Type B pancreatic cell (in vitro differentiated cells): ENCODE measurements at regions not wholly inside any gene's neighbourhood (a gene's known extent, or its start where the extent isn't known, plus 50 kb on each side); places are given as distances from the start of the nearest gene placed in this dataset.

ENCODE experiments used
- DNase-seq: peaks from one replicate; pipeline ENCODE4 v3.0.0; 2021; ENCODE audit warnings: mixed read lengths; ENCODE audit not compliant: unreplicated experiment; ENCODE audit errors: extremely low spot score
- H3K27ac Mint-ChIP-seq: 2 replicates; pipeline ENCODE4 v1.8.0; 2021; ENCODE audit warnings: mild to moderate bottlenecking, mixed read lengths
- H3K27me3 Mint-ChIP-seq: 2 replicates; pipeline ENCODE4 v1.8.0; 2021; ENCODE audit warnings: mixed read lengths
- H3K36me3 Mint-ChIP-seq: 2 replicates; pipeline ENCODE4 v1.8.0; 2021; ENCODE audit warnings: mixed read lengths
- H3K4me1 Mint-ChIP-seq: one replicate; pipeline ENCODE4 v1.8.0; 2021; ENCODE audit warnings: mixed read lengths; ENCODE audit not compliant: unreplicated experiment
- H3K4me3 Mint-ChIP-seq: 2 replicates; pipeline ENCODE4 v1.8.0; 2021; ENCODE audit warnings: mild to moderate bottlenecking, mixed read lengths
- H3K9me3 Mint-ChIP-seq: 2 replicates; pipeline ENCODE4 v1.8.0; 2021; ENCODE audit warnings: mixed read lengths
- TF ChIP-seq, protein P1 (sequence below): fragments of 200-600 bp; sonication (generic); conservative IDR thresholded peaks from 2 replicates; pipeline ENCODE4 v1.5.0; 2021; ENCODE audit warnings: antibody characterized with exemption, mild to moderate bottlenecking

DNA sequence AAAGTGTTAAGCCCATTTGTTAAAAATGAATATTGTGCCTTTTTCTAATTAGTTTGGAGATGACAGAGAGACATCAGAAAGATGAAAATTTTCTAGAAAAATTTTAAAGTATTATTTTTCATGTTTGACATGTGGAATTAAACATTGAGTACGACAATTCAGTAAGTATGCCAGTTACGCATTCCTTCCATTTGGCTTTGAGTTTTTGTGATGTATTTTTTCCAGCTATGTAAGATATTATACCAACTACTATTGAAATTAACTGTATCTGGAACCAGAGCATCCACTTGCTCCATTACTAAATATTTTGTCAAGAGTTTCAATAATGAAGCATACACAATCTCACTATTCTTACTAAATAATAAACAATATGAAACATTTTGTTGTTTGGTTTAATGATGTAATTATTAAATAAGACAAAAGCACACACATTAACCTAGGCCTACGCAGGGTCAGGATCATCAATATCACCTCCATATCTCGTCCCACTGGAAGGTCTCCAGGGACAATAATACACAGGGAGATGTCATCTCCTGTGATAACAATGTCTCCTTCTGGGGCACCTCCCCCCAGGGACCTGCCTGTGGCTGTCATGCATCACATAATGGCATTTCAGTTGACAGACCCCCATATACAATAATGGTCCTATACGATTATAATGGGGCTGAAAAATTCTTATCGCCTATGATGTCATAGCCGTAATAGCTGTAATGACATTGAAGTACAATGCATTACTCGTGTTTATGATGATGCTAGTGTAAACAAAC is 274.1 kb downstream of the REEP3 start:
- Mint-ChIP-seq H3K27me3 (no peaks in the 10 kb centered on the region), H3K36me3 (no peaks in the 10 kb centered on the region), H3K4me3 (no peak overlapping the region), H3K27ac (no peak overlapping the region), H3K9me3 (no peaks in the 10 kb centered on the region), H3K4me1 (peaks cover 11% of the 10 kb centered on the region)
- TF ChIP-seq, protein P1, sequence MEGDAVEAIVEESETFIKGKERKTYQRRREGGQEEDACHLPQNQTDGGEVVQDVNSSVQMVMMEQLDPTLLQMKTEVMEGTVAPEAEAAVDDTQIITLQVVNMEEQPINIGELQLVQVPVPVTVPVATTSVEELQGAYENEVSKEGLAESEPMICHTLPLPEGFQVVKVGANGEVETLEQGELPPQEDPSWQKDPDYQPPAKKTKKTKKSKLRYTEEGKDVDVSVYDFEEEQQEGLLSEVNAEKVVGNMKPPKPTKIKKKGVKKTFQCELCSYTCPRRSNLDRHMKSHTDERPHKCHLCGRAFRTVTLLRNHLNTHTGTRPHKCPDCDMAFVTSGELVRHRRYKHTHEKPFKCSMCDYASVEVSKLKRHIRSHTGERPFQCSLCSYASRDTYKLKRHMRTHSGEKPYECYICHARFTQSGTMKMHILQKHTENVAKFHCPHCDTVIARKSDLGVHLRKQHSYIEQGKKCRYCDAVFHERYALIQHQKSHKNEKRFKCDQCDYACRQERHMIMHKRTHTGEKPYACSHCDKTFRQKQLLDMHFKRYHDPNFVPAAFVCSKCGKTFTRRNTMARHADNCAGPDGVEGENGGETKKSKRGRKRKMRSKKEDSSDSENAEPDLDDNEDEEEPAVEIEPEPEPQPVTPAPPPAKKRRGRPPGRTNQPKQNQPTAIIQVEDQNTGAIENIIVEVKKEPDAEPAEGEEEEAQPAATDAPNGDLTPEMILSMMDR = no peak
- DNase-seq = no peak

DNA sequence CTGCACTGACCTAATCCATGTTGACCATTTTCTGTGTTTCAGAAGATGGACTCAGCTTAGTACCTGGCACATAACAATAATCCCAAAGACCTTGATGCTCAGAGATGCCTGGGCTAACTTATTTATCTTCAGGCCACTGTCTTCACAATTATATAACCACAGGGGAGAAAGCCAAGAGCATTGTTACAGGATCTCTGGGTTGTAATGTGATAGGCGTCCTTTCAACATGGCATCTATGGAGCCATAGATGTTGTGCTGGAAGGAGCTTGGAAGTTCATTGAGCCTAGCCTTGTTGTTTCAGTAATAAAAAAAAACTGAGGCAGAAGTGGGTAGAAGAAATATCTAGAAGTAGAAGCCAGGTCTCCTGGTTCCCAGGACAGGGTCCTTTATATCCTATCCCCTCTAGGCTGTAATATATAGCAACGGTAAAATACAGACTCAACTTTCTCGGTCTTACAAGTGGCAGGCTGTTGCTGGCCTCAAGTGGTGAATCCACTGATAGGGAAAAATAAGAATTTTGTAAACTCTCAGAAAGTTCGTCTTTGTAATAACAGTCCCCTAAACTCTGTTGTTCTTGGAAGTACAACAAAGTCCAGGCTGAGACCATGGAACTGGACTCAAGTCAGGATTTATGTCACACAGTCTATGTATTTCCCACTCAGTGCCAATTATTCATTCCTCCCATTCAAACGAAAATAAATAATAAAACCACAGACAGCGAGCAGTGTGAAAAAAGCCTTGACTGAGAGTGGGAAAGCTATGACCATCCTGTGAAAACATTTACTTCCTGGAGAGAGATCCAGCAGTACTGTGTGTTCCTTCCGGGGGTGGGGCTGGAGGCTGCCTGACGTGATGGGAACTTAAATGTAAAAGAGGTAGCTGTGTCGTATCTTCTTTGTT is 277.6 kb downstream of the REEP3 start:
- no peak overlapping the region for H3K4me3 Mint-ChIP-seq
- peaks cover 11% of the 10 kb centered on the region for H3K4me1 Mint-ChIP-seq
- H3K27me3 Mint-ChIP-seq = no peaks in the 10 kb centered on the region
- no peak overlapping the region for H3K27ac Mint-ChIP-seq
- no peak for DNase-seq
- no peaks in the 10 kb centered on the region for H3K9me3 Mint-ChIP-seq
- H3K36me3 Mint-ChIP-seq = no peaks in the 10 kb centered on the region
- TF ChIP-seq, protein P1 = no peak

DNA sequence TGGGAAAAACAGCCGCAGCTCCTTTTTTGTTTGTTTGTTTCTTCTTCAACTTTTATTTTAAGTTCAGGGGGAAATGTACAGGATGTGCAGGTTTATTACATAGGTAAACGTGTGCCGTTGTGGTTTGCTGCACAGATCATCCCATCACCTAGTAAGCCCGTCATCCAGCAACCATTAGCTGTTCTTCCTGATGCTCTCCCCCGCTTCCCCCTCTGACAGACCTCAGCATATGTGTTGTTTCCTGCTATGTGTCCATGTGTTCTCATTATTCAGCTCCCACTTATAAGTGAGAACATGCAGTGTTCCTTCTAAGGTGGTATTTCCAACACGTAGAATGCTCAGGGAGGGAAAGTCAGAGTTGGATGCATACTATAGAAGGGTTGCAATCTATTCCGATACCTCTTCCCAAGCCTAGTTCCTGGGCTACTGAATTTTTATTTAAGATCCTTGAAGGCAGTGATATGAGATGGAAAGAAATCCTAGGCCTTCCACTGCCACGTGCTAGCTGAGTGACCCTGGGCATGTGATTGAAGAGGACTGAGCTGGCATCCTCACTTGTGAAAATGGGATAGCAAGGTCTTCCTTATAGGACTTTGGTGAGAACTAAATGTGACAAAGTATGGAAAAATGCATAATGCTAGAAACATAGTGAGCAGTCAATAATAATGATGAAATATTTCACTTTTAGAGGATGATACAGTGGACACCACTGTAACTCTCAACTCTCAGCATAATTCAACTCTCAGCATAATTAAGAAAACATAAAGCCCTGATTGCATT is 278.5 kb downstream of the REEP3 start:
- DNase-seq = no peak
- Mint-ChIP-seq H3K36me3 (no peaks in the 10 kb centered on the region), H3K9me3 (no peaks in the 10 kb centered on the region), H3K27ac (no peak overlapping the region), H3K27me3 (no peaks in the 10 kb centered on the region), H3K4me3 (no peak overlapping the region), H3K4me1 (peaks cover 11% of the 10 kb centered on the region)
- TF ChIP-seq, protein P1 = no peak

DNA sequence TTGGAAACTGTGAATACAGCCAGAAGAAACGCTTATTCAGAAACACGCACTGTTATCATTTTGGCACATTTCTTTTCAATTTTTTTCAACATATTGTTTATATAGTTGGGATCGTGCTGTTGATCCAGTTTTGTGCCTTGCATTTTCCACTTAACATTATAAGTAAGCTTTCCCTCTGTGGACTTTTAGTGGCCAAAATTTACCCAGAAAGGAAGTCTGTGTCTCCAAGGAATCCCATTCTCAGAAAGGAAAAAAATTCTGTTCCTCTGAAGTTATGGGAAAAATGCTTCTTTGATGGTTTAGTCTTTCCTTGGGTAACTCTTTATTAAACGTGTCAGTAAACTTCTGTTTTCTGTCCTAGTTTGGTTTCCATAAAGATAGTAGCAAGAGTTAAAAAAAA is 280.0 kb downstream of the REEP3 start:
- DNase-seq = no peak
- H3K9me3 Mint-ChIP-seq = no peaks in the 10 kb centered on the region
- H3K36me3 Mint-ChIP-seq = no peaks in the 10 kb centered on the region
- H3K4me1 Mint-ChIP-seq = peaks cover 11% of the 10 kb centered on the region
- no peak overlapping the region for H3K4me3 Mint-ChIP-seq
- no peaks in the 10 kb centered on the region for H3K27me3 Mint-ChIP-seq
- H3K27ac Mint-ChIP-seq = no peak overlapping the region
- TF ChIP-seq, protein P1 = no peak

DNA sequence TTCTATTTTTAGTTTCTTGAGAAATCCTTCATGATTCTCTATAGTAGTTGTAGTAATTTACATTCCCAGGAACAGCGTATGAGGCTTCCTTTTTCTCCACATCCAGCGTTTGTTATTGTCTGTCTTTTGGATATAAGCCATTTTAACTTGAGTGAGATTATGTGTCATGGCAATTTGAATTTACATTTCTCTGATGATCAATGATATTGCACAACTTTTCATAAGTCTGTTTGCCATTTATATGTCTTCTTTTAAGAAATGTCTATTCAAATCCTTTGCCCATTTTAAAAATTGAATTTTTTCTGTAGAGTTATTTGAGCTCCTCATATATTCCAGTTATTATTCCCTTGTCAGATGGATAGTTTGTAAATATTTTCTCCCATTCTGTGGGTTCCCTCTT is 285.1 kb downstream of the REEP3 start:
- Mint-ChIP-seq H3K36me3 (no peaks in the 10 kb centered on the region), H3K4me1 (no peaks in the 10 kb centered on the region), H3K9me3 (peaks cover 6% of the 10 kb centered on the region), H3K27ac (no peak overlapping the region), H3K27me3 (no peaks in the 10 kb centered on the region), H3K4me3 (no peak overlapping the region)
- TF ChIP-seq, protein P1 = no peak
- DNase-seq = no peak
